GM12874 (cell line): ENCODE measurements at regions not wholly inside any gene's neighbourhood (a gene's known extent, or its start where the extent isn't known, plus 50 kb on each side); places are given as distances from the start of the nearest gene placed in this dataset.

Experiments used
- CTCF ChIP-seq: IDR thresholded peaks from 2 replicates; pipeline ENCODE4 v1.5.1; 2011; ENCODE audit warnings: low read depth, mild to moderate bottlenecking, control low read depth, low read length, moderate library complexity; ENCODE audit not compliant: insufficient read depth

- no peak for TF ChIP-seq CTCF
Observed at GRCh38 chr2:22560021-22560420, 825.0 kb upstream of the KLHL29 start.

- TF ChIP-seq CTCF, result no peak
Observed at GRCh38 chr2:22579341-22579740, 805.6 kb upstream of the KLHL29 start.

- no peak for TF ChIP-seq CTCF
Observed at GRCh38 chr2:22582107-22582506, 802.9 kb upstream of the KLHL29 start.

GRCh38 chr2:22596306-22596705, 788.7 kb upstream of the KLHL29 start:
- no peak for TF ChIP-seq CTCF

- TF ChIP-seq CTCF, result no peak
Observed at GRCh38 chr2:22600156-22600555, 784.8 kb upstream of the KLHL29 start.

- TF ChIP-seq CTCF, result no peak
Observed at GRCh38 chr2:22600999-22601398, 784.0 kb upstream of the KLHL29 start.

GRCh38 chr2:22604136-22604535, 780.8 kb upstream of the KLHL29 start:
- TF ChIP-seq CTCF, result no peak

- TF ChIP-seq CTCF, result no peak
Observed at GRCh38 chr2:22616031-22616430, 768.9 kb upstream of the KLHL29 start.
